ENCODE measurements at regions not wholly inside any gene's neighbourhood (a gene's known extent, or its start where the extent isn't known, plus 50 kb on each side); places are given as distances from the start of the nearest gene placed in this dataset.

GRCh38 chr6:788058-788457 lies 95.1 kb upstream of the EXOC2 start:
- TF ChIP-seq CTCF (IDR thresholded peaks at IDR 0.05) (no peak), POLR2A (IDR thresholded peaks at IDR 0.05) (no peak)

All from tibial nerve (tissue), 3 donors.